Smooth muscle cell (in vitro differentiated cells): ENCODE measurements at regions not wholly inside any gene's neighbourhood (a gene's known extent, or its start where the extent isn't known, plus 50 kb on each side); places are given as distances from the start of the nearest gene placed in this dataset.

Experiments
- DNase-seq: peaks from one replicate; lab custom pipeline; 2025; ENCODE audit not compliant: unreplicated experiment; lab: John Stamatoyannopoulos, UW
- H2AFZ ChIP-seq: fragments of 200-600 bp; sonication (generic); 2 replicates; pipeline ENCODE4 v1.6.0; 2016; ENCODE audit warnings: antibody characterized with exemption, low read depth, mild to moderate bottlenecking
- H3F3A ChIP-seq: fragments of 200-600 bp; sonication (generic); 2 replicates; pipeline ENCODE4 v1.6.0; 2017; ENCODE audit warnings: antibody characterized with exemption, low read depth
- H3K27ac ChIP-seq: fragments of 200-600 bp; sonication (generic); 2 replicates; pipeline ENCODE4 v1.5.1; 2016; ENCODE audit warnings: low read depth, mild to moderate bottlenecking
- H3K27me3 ChIP-seq: fragments of 200-600 bp; sonication (generic); 2 replicates; pipeline ENCODE4 v1.6.1; 2016; ENCODE audit warnings: low read depth, mild to moderate bottlenecking
- H3K36me3 ChIP-seq: fragments of 200-600 bp; sonication (generic); 2 replicates; pipeline ENCODE4 v1.5.1; 2016; ENCODE audit warnings: low read depth
- H3K4me1 ChIP-seq: fragments of 200-600 bp; sonication (generic); 2 replicates; pipeline ENCODE4 v1.5.1; 2016; ENCODE audit warnings: low read depth
- H3K4me2 ChIP-seq: fragments of 200-600 bp; sonication (generic); 2 replicates; pipeline ENCODE4 v1.6.0; 2016; ENCODE audit warnings: mild to moderate bottlenecking
- H3K4me3 ChIP-seq: fragments of 200-600 bp; sonication (generic); 2 replicates; pipeline ENCODE4 v1.5.1; 2016; ENCODE audit warnings: mild to moderate bottlenecking
- H3K79me2 ChIP-seq: fragments of 200-600 bp; sonication (generic); 2 replicates; pipeline ENCODE4 v1.6.0; 2016; ENCODE audit warnings: low read depth, mild to moderate bottlenecking
- H3K9ac ChIP-seq: fragments of 200-600 bp; sonication (generic); 2 replicates; pipeline ENCODE4 v1.6.0; 2016; ENCODE audit warnings: low read depth
- H3K9me3 ChIP-seq: fragments of 200-600 bp; sonication (generic); replicated peaks from 2 replicates; pipeline ENCODE4 v1.5.1; 2016; ENCODE audit warnings: low read depth
- H4K20me1 ChIP-seq: fragments of 200-600 bp; sonication (generic); 2 replicates; pipeline ENCODE4 v1.6.0; 2016; ENCODE audit warnings: low read depth
- WGBS: methylation state at CpG from one replicate; pipeline ENCODE4 v1.1.7; 2016; ENCODE audit warnings: low lambda C conversion rate; 5-methylcytosine and 5-hydroxymethylcytosine counted together
- TF ChIP-seq, protein P1 (sequence below): fragments of 200-600 bp; sonication (generic); IDR thresholded peaks from 2 replicates; pipeline ENCODE4 v1.5.1; 2017; ENCODE audit warnings: borderline replicate concordance, mild to moderate bottlenecking, antibody characterized with exemption; ENCODE audit not compliant: insufficient read depth, poor library complexity, severe bottlenecking

DNA sequence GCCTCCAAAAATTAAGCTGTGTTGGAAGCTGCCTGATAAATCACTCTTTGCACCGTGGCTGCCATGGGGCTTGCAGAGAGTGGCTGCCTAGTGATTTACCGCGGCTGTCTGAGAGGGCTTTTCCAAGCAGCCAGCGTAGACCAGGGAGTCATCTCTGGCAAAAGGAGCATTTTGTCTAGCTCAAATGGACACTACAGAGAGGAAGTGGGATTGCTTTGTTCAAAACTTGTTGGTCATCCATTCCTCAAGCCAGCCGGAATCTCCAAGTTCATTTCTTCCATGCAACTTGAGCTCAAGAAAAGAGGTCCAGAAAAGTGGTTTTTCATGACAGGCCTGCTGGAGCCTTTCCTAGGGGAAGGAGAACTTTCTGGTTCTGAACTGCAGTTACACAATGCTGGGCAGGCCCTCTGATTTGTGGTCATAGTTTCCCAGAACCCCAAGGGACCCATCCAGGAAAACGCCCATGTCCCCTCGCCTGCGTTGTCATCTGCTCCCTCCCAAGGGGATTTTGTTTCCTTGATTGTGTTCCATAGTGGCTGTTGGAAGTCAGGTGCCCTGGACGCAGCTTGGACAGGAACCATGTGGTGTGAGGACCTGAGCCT lies 108.1 kb downstream of the TRIB2 start:
- H4K20me1 ChIP-seq: no peaks in the 10 kb centered on the region
- no peaks in the 10 kb centered on the region for H3K36me3 ChIP-seq
- H3K27ac ChIP-seq: no peak overlapping the region
- no peak overlapping the region for H3K4me3 ChIP-seq
- no peaks in the 10 kb centered on the region for H3K9me3 ChIP-seq
- no peak overlapping the region for H3K9ac ChIP-seq
- no peak for DNase-seq
- no peaks in the 10 kb centered on the region for H3K27me3 ChIP-seq
- H3K79me2 ChIP-seq: no peaks in the 10 kb centered on the region
- H3F3A ChIP-seq: no peaks in the 10 kb centered on the region
- peak overlapping the region; percentile 28 for H2AFZ ChIP-seq
- TF ChIP-seq, protein P1, sequence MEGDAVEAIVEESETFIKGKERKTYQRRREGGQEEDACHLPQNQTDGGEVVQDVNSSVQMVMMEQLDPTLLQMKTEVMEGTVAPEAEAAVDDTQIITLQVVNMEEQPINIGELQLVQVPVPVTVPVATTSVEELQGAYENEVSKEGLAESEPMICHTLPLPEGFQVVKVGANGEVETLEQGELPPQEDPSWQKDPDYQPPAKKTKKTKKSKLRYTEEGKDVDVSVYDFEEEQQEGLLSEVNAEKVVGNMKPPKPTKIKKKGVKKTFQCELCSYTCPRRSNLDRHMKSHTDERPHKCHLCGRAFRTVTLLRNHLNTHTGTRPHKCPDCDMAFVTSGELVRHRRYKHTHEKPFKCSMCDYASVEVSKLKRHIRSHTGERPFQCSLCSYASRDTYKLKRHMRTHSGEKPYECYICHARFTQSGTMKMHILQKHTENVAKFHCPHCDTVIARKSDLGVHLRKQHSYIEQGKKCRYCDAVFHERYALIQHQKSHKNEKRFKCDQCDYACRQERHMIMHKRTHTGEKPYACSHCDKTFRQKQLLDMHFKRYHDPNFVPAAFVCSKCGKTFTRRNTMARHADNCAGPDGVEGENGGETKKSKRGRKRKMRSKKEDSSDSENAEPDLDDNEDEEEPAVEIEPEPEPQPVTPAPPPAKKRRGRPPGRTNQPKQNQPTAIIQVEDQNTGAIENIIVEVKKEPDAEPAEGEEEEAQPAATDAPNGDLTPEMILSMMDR: no peak
- H3K4me2 ChIP-seq: peak overlapping the region; percentile 32
- 81% methylated on average over 9 of the region's 9 CpGs for WGBS
- peaks cover 1% of the 10 kb centered on the region for H3K4me1 ChIP-seq

DNA sequence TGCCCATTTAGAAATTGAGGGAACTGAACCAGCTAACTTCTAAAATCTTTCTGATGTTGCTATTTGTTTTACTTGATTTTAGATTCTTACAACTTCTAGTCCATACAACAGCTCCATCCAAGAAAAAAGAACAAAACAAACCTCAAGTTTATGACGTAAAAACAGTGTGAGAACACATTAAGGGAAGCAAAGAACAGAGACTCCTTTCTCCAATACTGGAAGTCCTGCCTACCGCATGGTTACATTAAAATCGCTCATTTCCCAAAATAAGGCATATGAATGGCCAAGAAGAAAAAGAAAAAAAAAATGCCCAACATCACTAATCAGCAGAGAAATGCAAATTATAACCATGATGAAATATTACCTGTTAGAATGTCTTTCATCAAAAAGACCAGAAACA lies 110.0 kb downstream of the TRIB2 start:
- TF ChIP-seq, protein P1: no peak
- Histone ChIP-seq H3F3A (no peaks in the 10 kb centered on the region), H3K9ac (no peak overlapping the region), H3K79me2 (no peaks in the 10 kb centered on the region), H3K9me3 (no peaks in the 10 kb centered on the region), H4K20me1 (no peaks in the 10 kb centered on the region), H3K27me3 (no peaks in the 10 kb centered on the region), H3K4me1 (no peaks in the 10 kb centered on the region), H3K27ac (no peak overlapping the region), H3K4me2 (no peak overlapping the region), H3K36me3 (no peaks in the 10 kb centered on the region), H2AFZ (no peak overlapping the region), H3K4me3 (no peak overlapping the region)
- DNase-seq: no peak
- 99% methylated on average over 3 of the region's 3 CpGs for WGBS

DNA sequence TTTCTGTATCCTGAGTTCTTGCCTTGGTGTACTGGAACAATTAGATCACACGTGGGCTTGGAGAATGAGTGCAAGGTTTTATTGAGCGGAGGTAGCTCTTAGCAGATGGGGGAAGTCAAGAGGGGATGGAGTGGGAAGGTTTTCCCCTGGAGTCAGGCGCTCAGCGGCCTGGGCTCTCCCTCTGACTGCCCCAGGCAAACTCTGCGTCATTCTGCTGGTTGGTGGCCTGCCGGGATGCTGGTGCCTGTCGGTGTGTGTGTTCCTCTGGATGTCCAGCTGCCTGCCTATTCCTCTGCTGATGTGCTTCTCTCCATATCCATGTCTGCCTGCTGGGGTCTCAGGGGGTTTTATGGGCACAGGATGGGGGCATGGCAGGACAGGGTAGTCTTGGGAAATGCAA lies 111.0 kb downstream of the TRIB2 start:
- WGBS: 84% methylated on average over 7 of the region's 7 CpGs
- Histone ChIP-seq H2AFZ (no peak overlapping the region), H3F3A (no peaks in the 10 kb centered on the region), H3K4me1 (no peaks in the 10 kb centered on the region), H3K79me2 (no peaks in the 10 kb centered on the region), H4K20me1 (no peaks in the 10 kb centered on the region), H3K27me3 (no peaks in the 10 kb centered on the region), H3K9me3 (no peaks in the 10 kb centered on the region), H3K4me3 (no peak overlapping the region), H3K27ac (no peak overlapping the region), H3K9ac (no peak overlapping the region), H3K4me2 (no peak overlapping the region), H3K36me3 (no peaks in the 10 kb centered on the region)
- TF ChIP-seq, protein P1: no peak
- no peak for DNase-seq

DNA sequence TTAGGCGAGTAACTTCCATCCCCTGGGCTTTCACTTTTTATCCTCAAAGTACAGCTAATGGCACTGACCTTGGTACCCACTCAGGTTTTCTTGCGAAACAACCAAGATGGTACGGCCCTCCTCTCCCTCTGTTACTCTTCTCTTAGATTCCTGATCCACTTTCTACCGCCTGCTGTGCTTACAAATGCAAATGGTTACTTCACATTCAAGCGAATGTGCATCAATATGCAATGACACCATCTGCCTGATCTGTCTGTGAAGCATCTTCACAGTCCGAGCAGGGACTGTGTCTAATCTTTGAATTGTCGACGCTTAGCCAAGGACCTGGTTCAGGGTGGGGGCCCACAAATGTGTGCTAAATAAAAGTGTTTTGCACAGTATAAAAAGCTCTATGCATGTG lies 112.2 kb downstream of the TRIB2 start:
- no peak overlapping the region for H3K27ac ChIP-seq
- TF ChIP-seq, protein P1: no peak
- H3K4me3 ChIP-seq: no peak overlapping the region
- H4K20me1 ChIP-seq: no peaks in the 10 kb centered on the region
- no peaks in the 10 kb centered on the region for H3K79me2 ChIP-seq
- no peak for DNase-seq
- no peaks in the 10 kb centered on the region for H3F3A ChIP-seq
- H2AFZ ChIP-seq: no peak overlapping the region
- no peaks in the 10 kb centered on the region for H3K36me3 ChIP-seq
- H3K9ac ChIP-seq: no peak overlapping the region
- H3K4me1 ChIP-seq: no peaks in the 10 kb centered on the region
- WGBS: 77% methylated on average over 8 of the region's 8 CpGs
- H3K4me2 ChIP-seq: no peak overlapping the region
- no peaks in the 10 kb centered on the region for H3K27me3 ChIP-seq
- H3K9me3 ChIP-seq: no peaks in the 10 kb centered on the region
